Tibial artery (tissue), 4 donors: ENCODE measurements at regions not wholly inside any gene's neighbourhood (a gene's known extent, or its start where the extent isn't known, plus 50 kb on each side); places are given as distances from the start of the nearest gene placed in this dataset.
A peak's percentile ranks its signal among the peaks of the same experiment; 100 is the strongest.

Experiments used
- DNase-seq, 2 donors: peaks; one replicate each; pipeline ENCODE4 v3.0.0-alpha.2; 2019
- H3K27ac ChIP-seq, 2 donors: fragments of 200-600 bp; sonication (generic) in 1 of 2; 1 replicate in 1 of 2; 2 replicates in 1 of 2; pipeline ENCODE4 v1.5.1; 2018 to 2019; ENCODE audit warnings: mild to moderate bottlenecking in 1 of 2
- H3K27me3 ChIP-seq, 2 donors: fragments of 200-600 bp; sonication (generic) in 1 of 2; one replicate each; pipeline versions ENCODE4 v1.5.1 to v1.6.0; 2016 to 2019
- H3K36me3 ChIP-seq, 3 donors: fragments of 200-600 bp; sonication (generic) in 2 of 3; one replicate each; pipeline ENCODE4 v1.5.1; 2016 to 2019; ENCODE audit warnings: mild to moderate bottlenecking in 2 of 3
- H3K4me1 ChIP-seq, 4 donors: fragments of 200-600 bp; sonication (generic) in 2 of 4; 1 replicate in 3 of 4; 2 replicates in 1 of 4; pipeline ENCODE4 v1.5.1; 2016 to 2019
- H3K4me3 ChIP-seq, 2 donors: fragments of 200-600 bp; sonication (generic) in 1 of 2; 1 replicate in 1 of 2; 2 replicates in 1 of 2; pipeline ENCODE4 v1.5.1; 2018 to 2019; ENCODE audit warnings: mild to moderate bottlenecking in 2 of 2
- H3K9me3 ChIP-seq, 3 donors: fragments of 200-600 bp; sonication (generic) in 1 of 3; one replicate each; pipeline ENCODE4 v1.5.1; 2016 to 2019
- intact Hi-C: fragments of 100-400 bp; cut with DNase I; formaldehyde crosslinking; loops from one replicate; pipeline ENCODE4 v1.15.0; 2023; ENCODE audit warnings: low total_unique reads
- TF ChIP-seq, protein P1 (sequence below), 2 experiments: fragments of 200-600 bp in 1 of 2; fragments of 450-650 bp in 1 of 2; IDR thresholded peaks; one replicate each; pipeline ENCODE4 v1.5.1; 2017 to 2019; ENCODE audit warnings: antibody characterized with exemption in 2 of 2, mild to moderate bottlenecking in 1 of 2, moderate library complexity in 1 of 2

- Histone ChIP-seq H3K27ac (no peak overlapping the region), H3K9me3 (no peaks in the 10 kb centered on the region), H3K4me3 (no peak overlapping the region), H3K4me1 (no peaks in the 10 kb centered on the region), H3K36me3 (no peaks in the 10 kb centered on the region), H3K27me3 (peaks cover 0 to 10% of the 10 kb centered on the region in 2 donors)
- TF ChIP-seq, protein P1, sequence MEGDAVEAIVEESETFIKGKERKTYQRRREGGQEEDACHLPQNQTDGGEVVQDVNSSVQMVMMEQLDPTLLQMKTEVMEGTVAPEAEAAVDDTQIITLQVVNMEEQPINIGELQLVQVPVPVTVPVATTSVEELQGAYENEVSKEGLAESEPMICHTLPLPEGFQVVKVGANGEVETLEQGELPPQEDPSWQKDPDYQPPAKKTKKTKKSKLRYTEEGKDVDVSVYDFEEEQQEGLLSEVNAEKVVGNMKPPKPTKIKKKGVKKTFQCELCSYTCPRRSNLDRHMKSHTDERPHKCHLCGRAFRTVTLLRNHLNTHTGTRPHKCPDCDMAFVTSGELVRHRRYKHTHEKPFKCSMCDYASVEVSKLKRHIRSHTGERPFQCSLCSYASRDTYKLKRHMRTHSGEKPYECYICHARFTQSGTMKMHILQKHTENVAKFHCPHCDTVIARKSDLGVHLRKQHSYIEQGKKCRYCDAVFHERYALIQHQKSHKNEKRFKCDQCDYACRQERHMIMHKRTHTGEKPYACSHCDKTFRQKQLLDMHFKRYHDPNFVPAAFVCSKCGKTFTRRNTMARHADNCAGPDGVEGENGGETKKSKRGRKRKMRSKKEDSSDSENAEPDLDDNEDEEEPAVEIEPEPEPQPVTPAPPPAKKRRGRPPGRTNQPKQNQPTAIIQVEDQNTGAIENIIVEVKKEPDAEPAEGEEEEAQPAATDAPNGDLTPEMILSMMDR (IDR thresholded peaks at IDR 0.05), result no peak
- intact Hi-C loops, result no loop called here
- DNase-seq, result no peak
These were observed 404.9 kb upstream of the EEF2KMT start for GRCh38 chr16:5502467-5502869.

DNA sequence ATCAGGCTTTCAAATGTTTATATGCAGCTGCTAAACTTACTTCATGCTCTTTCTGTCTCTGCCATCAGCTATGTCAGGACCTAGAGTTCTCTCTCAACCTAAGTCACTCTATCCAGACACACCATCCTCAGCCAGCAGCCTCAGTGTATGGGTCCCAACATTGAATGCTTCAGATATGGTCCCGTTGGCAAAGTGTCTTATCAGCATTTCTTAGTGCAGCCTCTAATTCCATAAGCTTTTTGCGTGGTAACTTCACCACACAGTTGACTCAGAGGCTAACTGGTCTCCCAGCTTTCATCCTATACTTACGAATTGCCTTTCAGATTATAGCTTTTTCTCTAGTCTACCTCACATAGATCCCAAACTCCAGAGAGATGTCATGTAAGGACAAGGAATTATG is 402.9 kb upstream of the EEF2KMT start:
- no peak for DNase-seq
- H3K4me1 ChIP-seq, result no peaks in the 10 kb centered on the region
- no peaks in the 10 kb centered on the region for H3K9me3 ChIP-seq
- intact Hi-C loops, result no loop called here
- no peaks in the 10 kb centered on the region for H3K36me3 ChIP-seq
- H3K27ac ChIP-seq, result no peak overlapping the region
- H3K4me3 ChIP-seq, result no peak overlapping the region
- peaks cover 0 to 3% of the 10 kb centered on the region in 2 donors for H3K27me3 ChIP-seq
- TF ChIP-seq, protein P1 (IDR thresholded peaks at IDR 0.05), result no peak

DNA sequence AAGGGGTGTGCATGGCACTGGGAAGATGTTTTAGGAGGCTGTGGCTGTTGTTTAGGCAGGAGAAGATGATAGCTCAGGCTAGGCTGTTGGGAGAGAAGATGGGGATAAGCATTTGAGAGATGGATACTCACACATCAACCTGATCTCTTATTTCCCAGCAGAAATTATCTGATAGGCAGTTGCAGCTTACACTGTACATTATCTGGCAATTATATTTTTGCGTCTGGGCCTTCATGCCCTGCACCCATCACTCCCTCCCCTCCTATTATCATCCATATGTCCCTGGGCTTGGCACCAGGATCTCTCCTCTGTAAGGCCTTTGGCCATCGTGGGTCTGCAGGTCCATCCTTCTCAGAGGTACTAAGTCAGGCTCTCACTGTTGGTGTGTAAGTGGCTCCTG is 401.0 kb upstream of the EEF2KMT start:
- peaks cover 0 to 3% of the 10 kb centered on the region in 2 donors for H3K27me3 ChIP-seq
- H3K27ac ChIP-seq, result no peak overlapping the region
- no peaks in the 10 kb centered on the region for H3K4me1 ChIP-seq
- no peaks in the 10 kb centered on the region for H3K9me3 ChIP-seq
- no peaks in the 10 kb centered on the region for H3K36me3 ChIP-seq
- no peak overlapping the region for H3K4me3 ChIP-seq
- intact Hi-C loops, result no loop called here
- TF ChIP-seq, protein P1 (IDR thresholded peaks at IDR 0.05), result no peak
- DNase-seq, result no peak

DNA sequence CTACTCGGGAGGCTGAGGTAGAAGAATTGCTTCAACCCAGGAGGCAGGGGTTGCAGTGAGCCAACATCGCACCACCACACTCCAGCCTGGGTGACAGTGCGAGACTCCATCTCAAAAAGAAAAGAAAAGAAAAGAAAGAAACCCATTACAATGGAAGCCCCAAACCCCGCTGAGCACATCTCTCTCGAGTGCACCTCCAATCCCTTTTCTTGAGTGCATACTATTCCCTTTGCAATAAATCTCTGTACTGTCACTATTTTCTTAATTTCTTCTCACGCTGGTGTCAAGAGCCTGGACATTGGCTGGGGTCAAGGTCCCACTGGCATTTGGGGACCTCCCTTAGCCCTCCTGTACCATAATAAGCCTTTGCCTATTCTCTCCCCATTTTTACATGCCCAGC is 398.4 kb upstream of the EEF2KMT start:
- H3K4me3 ChIP-seq, result no peak overlapping the region
- DNase-seq, result no peak

GRCh38 chr16:5490499-5490898 is 392.9 kb upstream of the EEF2KMT start:
- Histone ChIP-seq H3K9me3 (no peaks in the 10 kb centered on the region), H3K27me3 (no peaks in the 10 kb centered on the region), H3K4me1 (no peaks in the 10 kb centered on the region), H3K4me3 (no peak overlapping the region), H3K27ac (no peak overlapping the region), H3K36me3 (no peaks in the 10 kb centered on the region)
- no peak for DNase-seq
- intact Hi-C loops, result no loop called here
- TF ChIP-seq, protein P1 (IDR thresholded peaks at IDR 0.05), result peak in 1 of 2 experiments; percentile 14

More for the DNA sequence above, 398.4 kb upstream of the EEF2KMT start:
- Histone ChIP-seq H3K27ac (no peak overlapping the region), H3K36me3 (no peaks in the 10 kb centered on the region), H3K27me3 (no peaks in the 10 kb centered on the region), H3K9me3 (no peaks in the 10 kb centered on the region), H3K4me1 (no peaks in the 10 kb centered on the region)
- TF ChIP-seq, protein P1 (IDR thresholded peaks at IDR 0.05), result no peak
- intact Hi-C loops, result loop anchor here (2.0 kb wide), 1 partner anchor 195 kb away; no protein-coding TSS in a partner anchor

DNA sequence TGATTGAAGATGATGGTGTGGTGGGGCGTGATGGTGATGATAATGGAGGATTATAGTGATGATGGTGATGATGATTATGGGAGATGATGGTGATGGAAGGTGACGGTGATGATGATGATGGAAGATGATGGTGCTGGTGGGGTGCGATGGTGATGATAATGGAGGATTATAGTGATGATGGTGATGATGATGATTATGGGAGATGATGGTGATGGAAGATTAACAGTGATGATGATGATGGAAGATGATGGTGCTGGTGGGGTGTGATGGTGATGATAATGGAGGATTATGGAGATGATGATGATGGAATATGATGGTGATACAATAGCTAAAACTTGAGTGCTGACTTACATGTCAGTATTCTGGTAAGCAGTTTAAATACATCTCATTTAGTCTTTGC is 391.0 kb upstream of the EEF2KMT start:
- Histone ChIP-seq H3K27me3 (no peaks in the 10 kb centered on the region), H3K4me1 (no peaks in the 10 kb centered on the region), H3K9me3 (no peaks in the 10 kb centered on the region), H3K36me3 (no peaks in the 10 kb centered on the region), H3K27ac (no peak overlapping the region), H3K4me3 (no peak overlapping the region)
- TF ChIP-seq, protein P1 (IDR thresholded peaks at IDR 0.05), result no peak
- intact Hi-C loops, result no loop called here
- DNase-seq, result no peak
